ENCODE measurements at regions not wholly inside any gene's neighbourhood (a gene's known extent, or its start where the extent isn't known, plus 50 kb on each side); places are given as distances from the start of the nearest gene placed in this dataset.
A peak's percentile ranks its signal among the peaks of the same experiment; 100 is the strongest.
"Not testable (repeated sequence)": the region's sequence is repeated elsewhere in the genome, so short reads cannot be mapped to it uniquely, and the experiment has no call there.

- Histone ChIP-seq H3K4me1 (no peaks in the 10 kb centered on the region), H3K9me3 (no peaks in the 10 kb centered on the region), H3K36me3 (no peaks in the 10 kb centered on the region), H3K27ac (no peak overlapping the region), H3K27me3 (no peaks in the 10 kb centered on the region), H3K4me3 (no peak overlapping the region)
- no peak for DNase-seq
- ATAC-seq (ENCODE audit: low FRiP score in 2 of 2) = no peak
- WGBS, 2 donors = 45 to 76% methylated on average over 2 of the region's 2 CpGs
- TF ChIP-seq POLR2A (IDR thresholded peaks at IDR 0.05) = no peak
Measured at GRCh38 chr12:62045211-62045610, 215.0 kb upstream of the USP15 start.

DNA sequence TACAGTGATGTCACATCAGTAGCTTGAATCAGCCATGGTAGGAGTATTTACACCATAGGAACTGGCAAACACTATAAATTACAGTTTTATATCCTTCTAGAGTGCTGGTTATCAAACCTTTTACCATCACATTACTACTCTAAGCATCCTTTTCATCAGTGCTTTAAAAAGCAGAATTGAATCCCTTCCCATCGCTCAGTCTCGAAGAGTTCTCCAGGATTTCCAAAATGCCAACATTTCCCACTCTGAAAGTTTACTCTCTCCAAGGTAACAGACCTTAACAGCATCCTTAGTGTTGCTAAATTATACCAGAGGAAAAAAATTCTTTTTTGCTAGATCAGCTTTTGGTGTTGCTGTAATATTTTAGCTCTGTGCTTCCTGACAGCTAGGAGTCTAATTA lies 209.4 kb upstream of the USP15 start:
- Histone ChIP-seq H3K9me3 (no peaks in the 10 kb centered on the region), H3K4me1 (no peaks in the 10 kb centered on the region), H3K4me3 (no peak overlapping the region), H3K27me3 (no peaks in the 10 kb centered on the region), H3K27ac (no peak overlapping the region), H3K36me3 (no peaks in the 10 kb centered on the region)
- ATAC-seq (ENCODE audit: low FRiP score in 2 of 2) (no peak), DNase-seq (no peak)
- TF ChIP-seq POLR2AphosphoS5 (IDR thresholded peaks at IDR 0.05) = no peak
- no peak for TF ChIP-seq EP300 (IDR thresholded peaks at IDR 0.05)
- no peak for TF ChIP-seq POLR2A (IDR thresholded peaks at IDR 0.05)
- TF ChIP-seq, protein P1, sequence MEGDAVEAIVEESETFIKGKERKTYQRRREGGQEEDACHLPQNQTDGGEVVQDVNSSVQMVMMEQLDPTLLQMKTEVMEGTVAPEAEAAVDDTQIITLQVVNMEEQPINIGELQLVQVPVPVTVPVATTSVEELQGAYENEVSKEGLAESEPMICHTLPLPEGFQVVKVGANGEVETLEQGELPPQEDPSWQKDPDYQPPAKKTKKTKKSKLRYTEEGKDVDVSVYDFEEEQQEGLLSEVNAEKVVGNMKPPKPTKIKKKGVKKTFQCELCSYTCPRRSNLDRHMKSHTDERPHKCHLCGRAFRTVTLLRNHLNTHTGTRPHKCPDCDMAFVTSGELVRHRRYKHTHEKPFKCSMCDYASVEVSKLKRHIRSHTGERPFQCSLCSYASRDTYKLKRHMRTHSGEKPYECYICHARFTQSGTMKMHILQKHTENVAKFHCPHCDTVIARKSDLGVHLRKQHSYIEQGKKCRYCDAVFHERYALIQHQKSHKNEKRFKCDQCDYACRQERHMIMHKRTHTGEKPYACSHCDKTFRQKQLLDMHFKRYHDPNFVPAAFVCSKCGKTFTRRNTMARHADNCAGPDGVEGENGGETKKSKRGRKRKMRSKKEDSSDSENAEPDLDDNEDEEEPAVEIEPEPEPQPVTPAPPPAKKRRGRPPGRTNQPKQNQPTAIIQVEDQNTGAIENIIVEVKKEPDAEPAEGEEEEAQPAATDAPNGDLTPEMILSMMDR (IDR thresholded peaks at IDR 0.05) = no peak
- WGBS, 2 donors = 92 to 100% methylated on average over 2 of the region's 2 CpGs

- no peak overlapping the region for H3K27ac ChIP-seq
- H3K4me3 ChIP-seq = no peak overlapping the region
- no peak for DNase-seq
Measured at GRCh38 chr12:62069976-62070375, 190.2 kb upstream of the USP15 start.

DNA sequence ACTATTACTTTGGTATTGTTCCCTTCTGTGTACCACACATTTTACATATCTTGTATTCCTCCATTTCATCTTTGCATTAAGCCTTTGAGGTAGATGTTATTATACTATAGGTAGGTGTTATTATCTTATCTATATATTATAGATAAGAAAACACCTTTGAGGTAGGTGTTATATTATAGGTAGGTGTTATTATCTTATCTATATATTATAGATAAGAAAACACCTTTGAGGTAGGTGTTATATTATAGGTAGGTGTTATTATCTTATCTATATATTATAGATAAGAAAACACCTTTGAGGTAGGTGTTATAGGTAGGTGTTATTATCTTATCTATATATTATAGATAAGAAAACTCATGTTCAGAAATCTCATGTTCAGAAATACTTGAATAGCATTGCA lies 187.0 kb upstream of the USP15 start:
- ATAC-seq (ENCODE audit: low FRiP score in 2 of 2); H3K9me3 ChIP-seq; H3K36me3 ChIP-seq; H3K4me1 ChIP-seq; H3K4me3 ChIP-seq; DNase-seq; H3K27ac ChIP-seq; H3K27me3 ChIP-seq: not testable (repeated sequence)

More at GRCh38 chr12:62069976-62070375, 190.2 kb upstream of the USP15 start:
- TF ChIP-seq POLR2AphosphoS5 (IDR thresholded peaks at IDR 0.05) (no peak), EP300 (IDR thresholded peaks at IDR 0.05) (no peak), POLR2A (IDR thresholded peaks at IDR 0.05) (no peak)
- TF ChIP-seq, protein P1 (IDR thresholded peaks at IDR 0.05) = no peak
- Histone ChIP-seq H3K36me3 (no peaks in the 10 kb centered on the region), H3K4me1 (no peaks in the 10 kb centered on the region), H3K9me3 (no peaks in the 10 kb centered on the region), H3K27me3 (no peaks in the 10 kb centered on the region)
- ATAC-seq (ENCODE audit: low FRiP score in 2 of 2) = no peak

DNA sequence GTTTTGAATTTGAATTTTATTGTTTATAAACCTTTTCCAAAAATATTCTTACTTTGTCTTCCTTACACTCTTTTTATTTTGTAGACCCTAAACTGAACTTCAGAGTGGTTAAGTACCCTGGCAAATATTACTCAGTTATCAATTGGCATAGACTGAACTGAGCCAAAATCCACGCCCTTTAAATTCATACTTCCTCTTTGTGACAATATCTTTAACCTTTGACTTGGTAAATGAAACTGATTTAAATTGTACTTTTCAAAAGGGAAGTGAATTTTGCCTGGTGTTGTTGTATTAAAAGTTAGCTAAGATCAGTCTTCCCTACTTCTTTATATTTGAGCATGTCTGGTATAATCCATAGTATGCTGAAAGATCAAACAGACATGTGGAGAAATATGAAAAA lies 184.3 kb upstream of the USP15 start:
- WGBS, 2 donors = 43 to 54% methylated on average over 1 of the region's 1 CpG

GRCh38 chr12:62078020-62078419 lies 182.2 kb upstream of the USP15 start:
- TF ChIP-seq POLR2A (IDR thresholded peaks at IDR 0.05) = no peak
- TF ChIP-seq POLR2AphosphoS5 (IDR thresholded peaks at IDR 0.05) = no peak
- TF ChIP-seq, protein P1 (IDR thresholded peaks at IDR 0.05) = no peak
- WGBS, 2 donors = 50 to 66% methylated on average over 6 of the region's 6 CpGs
- DNase-seq (no peak), ATAC-seq (ENCODE audit: low FRiP score in 2 of 2) (no peak)
- no peaks in the 10 kb centered on the region for H3K4me1 ChIP-seq
- H3K27me3 ChIP-seq = no peaks in the 10 kb centered on the region
- H3K27ac ChIP-seq = no peak overlapping the region
- H3K36me3 ChIP-seq = no peaks in the 10 kb centered on the region
- H3K4me3 ChIP-seq = no peak overlapping the region
- H3K9me3 ChIP-seq = no peaks in the 10 kb centered on the region

More for the DNA sequence above, 184.3 kb upstream of the USP15 start:
- no peak overlapping the region for H3K4me3 ChIP-seq
- TF ChIP-seq, protein P1 (IDR thresholded peaks at IDR 0.05) = no peak
- TF ChIP-seq POLR2A (IDR thresholded peaks at IDR 0.05) = no peak
- no peak for TF ChIP-seq EP300 (IDR thresholded peaks at IDR 0.05)
- no peak for TF ChIP-seq POLR2AphosphoS5 (IDR thresholded peaks at IDR 0.05)
- H3K9me3 ChIP-seq = no peaks in the 10 kb centered on the region
- no peak for DNase-seq
- no peak overlapping the region for H3K27ac ChIP-seq
- H3K27me3 ChIP-seq = no peaks in the 10 kb centered on the region
- no peaks in the 10 kb centered on the region for H3K4me1 ChIP-seq
- no peaks in the 10 kb centered on the region for H3K36me3 ChIP-seq
- peak in 1 of 2 donors; percentile 36 for ATAC-seq (ENCODE audit: low FRiP score in 2 of 2)
